ENCODE measurements at regions not wholly inside any gene's neighbourhood (a gene's known extent, or its start where the extent isn't known, plus 50 kb on each side); places are given as distances from the start of the nearest gene placed in this dataset.
"Not testable (repeated sequence)": the region's sequence is repeated elsewhere in the genome, so short reads cannot be mapped to it uniquely, and the experiment has no call there.

GRCh38 chr9:41839786-41840185 is 289.4 kb downstream of the CNTNAP3B start:
- DNase-seq (ENCODE audit: low spot score): not testable (repeated sequence)

DNA sequence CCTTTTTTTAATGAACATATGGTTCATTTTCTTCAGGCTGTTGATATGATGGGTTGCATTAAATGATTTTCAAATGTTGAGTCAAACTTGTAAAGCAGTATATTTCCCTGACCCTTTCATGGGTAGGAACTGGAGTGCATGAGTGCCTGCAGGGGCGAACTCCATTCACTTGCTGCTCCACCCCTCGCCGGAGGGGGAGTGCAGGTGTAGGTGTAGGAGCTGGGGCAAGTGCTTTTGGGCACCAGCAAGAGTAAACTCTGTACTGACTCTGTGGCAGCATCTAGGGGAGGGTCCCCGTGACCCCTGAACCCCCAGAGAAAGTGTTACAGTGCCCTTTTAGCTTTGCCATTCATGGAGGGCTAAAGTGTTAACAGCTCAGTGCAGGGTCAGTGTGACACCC is 290.3 kb downstream of the CNTNAP3B start:
- not testable (repeated sequence) for DNase-seq (ENCODE audit: low spot score)

- not testable (repeated sequence) for DNase-seq (ENCODE audit: low spot score)
Measured at GRCh38 chr9:41838562-41838851, 290.7 kb downstream of the CNTNAP3B start.

DNA sequence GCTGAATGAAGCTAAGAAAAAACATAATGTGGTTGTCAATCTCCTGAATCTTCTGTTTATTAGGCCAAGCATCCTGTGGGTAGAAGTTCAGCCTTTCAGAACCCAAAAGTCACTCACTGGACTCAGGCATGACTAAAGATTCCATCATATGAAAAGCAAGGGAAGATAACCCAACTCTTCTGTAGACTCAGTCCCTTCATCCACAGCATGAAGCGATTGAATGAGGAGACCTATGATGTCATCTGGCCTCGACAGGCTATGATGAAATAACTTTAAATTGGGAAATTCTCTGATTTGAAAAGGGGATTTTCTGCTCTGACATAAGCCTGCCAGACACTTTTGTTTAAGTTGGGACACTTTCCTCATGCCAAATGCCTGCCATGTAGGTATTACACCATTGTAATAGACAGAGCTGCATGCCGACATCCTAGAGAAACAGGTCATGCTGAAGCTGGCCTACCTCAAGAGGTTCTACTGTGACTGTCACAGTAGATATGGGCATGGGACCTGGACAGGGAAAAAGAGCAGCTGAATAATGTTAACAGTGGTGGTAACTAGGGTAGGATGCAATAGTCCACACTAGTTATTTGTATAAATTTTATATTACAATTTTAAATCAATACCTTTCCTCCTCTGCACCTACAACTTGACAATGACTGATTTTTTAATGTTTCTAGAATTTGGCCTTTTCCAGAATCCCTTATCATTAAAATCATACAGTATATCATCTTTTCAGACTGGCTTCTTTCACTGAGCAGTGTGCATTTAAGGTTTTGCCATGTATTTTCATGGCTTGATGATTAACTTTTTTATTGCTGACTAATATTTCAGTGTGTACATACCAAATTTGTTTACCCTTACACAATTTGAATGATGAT is 291.3 kb downstream of the CNTNAP3B start:
- DNase-seq (ENCODE audit: low spot score): not testable (repeated sequence)

DNA sequence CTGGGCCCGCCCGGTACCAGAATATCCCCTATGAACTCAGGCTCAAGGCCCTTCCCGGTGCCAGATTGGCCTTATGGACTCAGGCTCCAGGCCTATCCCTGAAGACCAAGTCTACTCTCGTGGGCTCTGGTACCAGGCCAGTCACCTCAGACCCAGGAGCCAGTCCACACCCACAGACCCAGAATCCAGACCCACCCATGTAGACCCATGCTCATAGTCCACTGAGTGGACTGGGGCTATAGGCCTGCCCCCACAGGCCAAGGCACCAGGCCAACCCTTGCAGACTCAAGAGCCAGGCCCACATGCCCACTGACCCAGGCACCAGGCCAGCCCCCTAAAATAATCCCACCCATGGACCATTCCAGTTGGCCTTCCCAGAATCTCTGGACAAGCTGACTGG is 296.1 kb downstream of the CNTNAP3B start:
- not testable (repeated sequence) for DNase-seq (ENCODE audit: low spot score)

DNA sequence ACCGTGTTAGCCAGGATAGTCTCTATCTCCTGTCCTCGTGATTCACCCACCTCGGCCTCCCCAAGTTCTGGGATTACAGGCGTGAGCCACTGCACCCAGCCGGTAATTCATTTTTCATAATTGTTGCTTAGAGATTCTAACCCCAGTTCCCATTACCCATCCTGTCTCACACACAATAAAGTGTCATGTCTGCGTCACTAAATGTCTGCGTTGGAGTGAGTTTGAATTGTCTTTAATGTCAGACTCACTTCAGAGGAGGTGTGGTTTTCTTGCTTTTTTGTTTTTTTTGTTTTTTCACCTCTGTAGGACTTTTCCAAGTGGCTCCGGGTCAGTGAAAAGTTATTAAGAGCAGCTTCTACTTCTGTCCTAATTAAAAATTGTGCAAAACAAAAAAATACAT is 304.5 kb downstream of the CNTNAP3B start:
- DNase-seq (ENCODE audit: low spot score): not testable (repeated sequence)

DNA sequence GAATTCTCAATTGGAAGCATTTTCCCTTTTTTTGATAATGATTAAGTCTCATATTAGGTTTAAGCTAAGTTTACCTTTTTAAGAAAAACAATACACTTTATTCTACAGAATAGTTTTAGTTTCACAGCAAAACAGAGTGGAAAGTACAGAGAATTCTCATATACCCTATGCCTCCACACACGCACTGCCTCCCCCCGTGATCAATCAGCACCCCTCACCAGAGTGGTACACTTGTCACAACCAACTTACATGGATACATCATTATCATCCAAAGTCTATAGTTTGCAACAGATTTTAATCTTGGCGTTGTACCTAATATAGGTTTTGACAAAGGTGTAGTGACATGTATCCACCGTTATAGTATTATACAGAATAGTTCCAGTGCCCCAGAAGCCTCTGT is 326.5 kb downstream of the CNTNAP3B start:
- DNase-seq (ENCODE audit: low spot score): not testable (repeated sequence)

DNA sequence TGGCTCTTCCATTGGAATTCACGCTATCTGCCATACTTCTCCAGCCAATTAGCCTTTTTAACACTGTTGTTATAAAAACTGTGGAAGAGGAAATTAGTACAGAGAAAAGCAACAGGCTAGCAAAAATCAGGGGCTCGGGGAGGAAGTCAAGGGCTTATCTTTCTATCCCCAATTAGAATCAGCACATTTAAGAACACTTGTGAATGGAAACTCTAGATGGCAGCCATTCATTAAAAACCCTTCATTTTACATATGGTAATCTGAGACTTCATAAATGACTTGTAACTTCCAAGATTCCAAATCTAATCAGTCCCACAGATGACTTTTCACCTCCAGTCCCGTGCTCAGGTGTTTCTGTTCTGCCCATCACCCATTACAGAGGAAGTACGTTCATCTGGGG is 330.5 kb downstream of the CNTNAP3B start:
- DNase-seq (ENCODE audit: low spot score): not testable (repeated sequence)

DNA sequence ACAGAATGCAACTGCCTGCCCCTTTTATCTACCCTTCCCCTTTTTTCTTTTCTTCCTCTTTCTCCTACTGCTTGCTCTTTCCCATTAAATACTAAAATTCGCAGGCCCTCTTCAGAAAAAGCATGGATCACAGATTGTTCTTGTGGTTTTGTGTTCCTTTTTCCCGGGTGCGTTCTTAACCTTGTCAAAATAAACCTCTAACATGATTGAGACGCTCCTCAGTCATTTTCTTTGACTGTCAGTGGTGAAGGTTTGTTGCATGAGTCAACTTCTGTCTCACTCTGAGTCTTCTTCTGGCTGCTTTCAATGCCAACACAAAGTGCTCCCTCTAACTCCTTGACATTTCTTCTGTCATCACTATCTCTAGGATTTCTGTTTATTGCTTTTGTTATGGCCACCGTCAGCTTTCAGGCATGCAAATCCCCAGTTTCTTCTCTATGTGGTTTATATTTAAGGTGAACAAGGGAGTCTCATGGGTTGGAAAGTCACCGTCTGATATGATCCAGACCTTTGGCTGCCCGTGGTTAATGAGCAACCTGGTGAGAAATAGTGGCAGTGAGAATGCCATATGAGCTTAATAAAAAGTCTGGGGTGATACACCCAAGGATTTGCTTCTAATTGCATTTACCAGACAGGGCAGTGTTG is 338.4 kb downstream of the CNTNAP3B start:
- not testable (repeated sequence) for DNase-seq (ENCODE audit: low spot score)

- not testable (repeated sequence) for DNase-seq (ENCODE audit: low spot score)
Measured at GRCh38 chr9:41790007-41790406, 339.2 kb downstream of the CNTNAP3B start.

- DNase-seq (ENCODE audit: low spot score): not testable (repeated sequence)
Measured at GRCh38 chr9:41789387-41789786, 339.8 kb downstream of the CNTNAP3B start.

DNA sequence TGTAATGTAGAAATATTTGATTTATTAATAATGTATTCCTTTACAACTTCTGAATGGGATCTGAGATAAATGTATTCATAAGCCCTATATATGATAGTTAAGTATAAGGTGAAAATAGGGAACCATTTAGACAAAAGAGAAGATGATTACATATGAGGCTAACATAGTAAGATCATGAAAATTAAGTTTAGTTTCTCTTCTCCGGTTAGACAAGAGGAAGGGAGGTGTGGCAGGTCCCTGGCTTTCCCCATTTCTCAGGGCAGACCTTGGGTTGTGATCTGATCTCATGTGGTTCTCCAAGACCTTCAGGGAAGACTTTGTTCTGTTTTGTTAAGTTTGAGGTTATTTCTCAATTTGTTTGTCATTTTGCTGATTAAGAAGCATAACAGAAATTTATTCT is 341.3 kb downstream of the CNTNAP3B start:
- DNase-seq (ENCODE audit: low spot score): not testable (repeated sequence)

DNA sequence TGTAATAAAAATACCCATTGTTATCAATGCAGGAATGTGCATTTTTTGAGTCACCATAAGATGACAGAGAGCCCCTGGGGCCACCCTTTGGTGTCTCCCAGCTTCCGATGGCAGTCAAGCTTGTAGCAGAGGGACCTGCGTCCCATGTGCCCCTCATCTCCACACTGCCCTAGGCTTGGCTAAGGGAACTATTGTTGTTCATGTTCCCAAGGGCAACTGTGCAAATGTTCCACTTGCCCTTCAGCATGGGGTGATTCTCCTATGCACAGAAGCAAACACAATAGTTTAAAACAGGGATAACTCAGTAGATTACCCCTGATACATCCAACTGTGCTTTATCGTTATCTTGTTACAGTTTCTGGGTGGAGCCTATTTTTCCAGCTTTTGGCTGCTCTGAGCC is 342.0 kb downstream of the CNTNAP3B start:
- not testable (repeated sequence) for DNase-seq (ENCODE audit: low spot score)

DNA sequence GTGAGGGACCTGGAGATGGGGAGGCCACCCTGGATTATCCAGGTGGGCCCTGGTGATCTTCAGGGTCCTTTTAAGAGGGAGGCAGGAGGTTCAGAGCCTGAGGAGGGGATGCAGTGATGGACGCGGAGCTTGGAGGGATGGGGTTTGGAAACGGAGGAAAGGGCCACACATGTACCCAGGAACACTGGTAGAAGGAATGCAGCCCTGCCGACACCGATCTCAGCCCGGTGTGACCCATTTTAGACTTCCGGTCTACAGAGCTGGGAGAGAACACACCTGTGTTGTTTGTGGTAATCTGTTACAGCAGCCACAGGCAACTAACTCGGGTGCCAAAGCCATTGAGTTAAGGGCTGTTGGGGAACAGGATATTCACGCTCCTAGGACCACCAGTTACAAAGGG is 345.2 kb downstream of the CNTNAP3B start:
- not testable (repeated sequence) for DNase-seq (ENCODE audit: low spot score)

DNA sequence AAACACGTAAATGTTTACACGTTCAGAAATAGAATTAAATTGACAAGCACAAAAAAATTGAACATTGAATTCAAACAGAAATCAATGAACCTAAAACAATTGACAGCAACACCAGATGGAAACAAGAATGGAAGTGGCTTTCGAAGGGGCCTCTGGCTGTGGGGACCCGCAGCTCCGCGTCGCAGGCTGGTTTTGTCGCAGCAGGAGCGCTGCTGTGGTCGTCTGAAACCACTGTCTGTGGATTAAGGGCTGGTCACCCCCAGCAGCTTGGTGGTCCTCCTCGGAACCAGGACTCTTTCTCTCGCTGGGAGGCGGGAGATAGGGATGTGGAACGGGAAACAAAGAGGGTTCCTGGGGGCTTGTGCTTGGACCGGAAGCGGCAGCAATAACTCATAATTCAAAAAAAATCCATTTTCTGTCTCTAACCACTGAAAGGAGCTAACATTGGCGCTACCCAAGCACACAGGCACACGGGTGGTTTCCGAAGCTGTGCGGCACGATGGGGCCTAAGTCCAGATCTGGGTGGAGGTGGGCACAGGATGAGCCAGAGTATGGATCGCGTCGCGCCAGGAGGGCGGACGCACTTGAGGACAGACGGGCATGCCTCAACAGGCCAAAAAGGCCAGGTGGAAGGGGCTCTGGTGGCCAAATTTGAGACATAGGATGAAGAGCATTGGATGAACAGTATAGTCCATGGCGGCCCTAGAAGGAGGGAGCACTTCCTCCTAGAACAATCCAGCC is 346.0 kb downstream of the CNTNAP3B start:
- DNase-seq (ENCODE audit: low spot score): not testable (repeated sequence)

- not testable (repeated sequence) for DNase-seq (ENCODE audit: low spot score)
Measured at GRCh38 chr9:41781899-41782298, 347.3 kb downstream of the CNTNAP3B start.

- not testable (repeated sequence) for DNase-seq (ENCODE audit: low spot score)
Measured at GRCh38 chr9:41779897-41780406, 349.3 kb downstream of the CNTNAP3B start.

GRCh38 chr9:41779192-41779591 is 350.0 kb downstream of the CNTNAP3B start:
- DNase-seq (ENCODE audit: low spot score): not testable (repeated sequence)

GRCh38 chr9:41778535-41779071 is 350.6 kb downstream of the CNTNAP3B start:
- DNase-seq (ENCODE audit: low spot score): not testable (repeated sequence)

DNA sequence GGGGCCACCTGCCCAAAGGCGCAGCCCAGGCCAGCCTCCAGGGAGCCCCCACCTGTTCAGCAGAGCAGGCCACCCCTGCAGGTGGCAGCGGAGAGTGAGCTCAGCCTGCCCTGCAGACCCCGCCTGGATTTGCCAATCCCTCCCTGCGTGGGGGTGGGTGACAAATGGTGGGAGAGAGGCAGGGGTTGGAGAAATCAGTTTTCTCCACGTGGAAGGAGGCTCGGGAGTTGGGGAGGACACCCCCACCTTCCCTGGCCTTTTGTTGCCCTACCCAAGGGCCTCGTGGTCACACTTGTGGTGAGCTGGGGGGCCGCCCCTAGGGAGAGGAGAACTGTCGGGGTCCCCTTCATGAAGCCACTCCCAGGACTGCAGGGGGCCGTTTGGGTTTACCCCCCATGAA is 351.7 kb downstream of the CNTNAP3B start:
- not testable (repeated sequence) for DNase-seq (ENCODE audit: low spot score)

GRCh38 chr9:41772541-41772940 is 356.7 kb downstream of the CNTNAP3B start:
- not testable (repeated sequence) for DNase-seq (ENCODE audit: low spot score)

GRCh38 chr9:41771693-41772092 is 357.5 kb downstream of the CNTNAP3B start:
- not testable (repeated sequence) for DNase-seq (ENCODE audit: low spot score)
